Ishikawa (cell line): ENCODE measurements at regions not wholly inside any gene's neighbourhood (a gene's known extent, or its start where the extent isn't known, plus 50 kb on each side); places are given as distances from the start of the nearest gene placed in this dataset.

Experiments used
- EP300 ChIP-seq: IDR thresholded peaks from 2 replicates; pipeline ENCODE4 v1.6.1; 2012; ENCODE audit warnings: borderline replicate concordance
- RAD21 ChIP-seq: IDR thresholded peaks from 2 replicates; pipeline ENCODE4 v1.6.1; 2012; ENCODE audit warnings: low read depth
- TCF12 ChIP-seq: IDR thresholded peaks from 2 replicates; pipeline ENCODE4 v1.6.1; 2012; ENCODE audit warnings: low read depth
- TEAD4 ChIP-seq: IDR thresholded peaks from 2 replicates; pipeline ENCODE4 v1.6.1; 2012
- YY1 ChIP-seq: IDR thresholded peaks from 2 replicates; pipeline ENCODE4 v1.6.1; 2012; ENCODE audit warnings: low read depth
- TF ChIP-seq, protein P1 (sequence below): IDR thresholded peaks from 2 replicates; pipeline ENCODE4 v1.6.1; 2012

DNA sequence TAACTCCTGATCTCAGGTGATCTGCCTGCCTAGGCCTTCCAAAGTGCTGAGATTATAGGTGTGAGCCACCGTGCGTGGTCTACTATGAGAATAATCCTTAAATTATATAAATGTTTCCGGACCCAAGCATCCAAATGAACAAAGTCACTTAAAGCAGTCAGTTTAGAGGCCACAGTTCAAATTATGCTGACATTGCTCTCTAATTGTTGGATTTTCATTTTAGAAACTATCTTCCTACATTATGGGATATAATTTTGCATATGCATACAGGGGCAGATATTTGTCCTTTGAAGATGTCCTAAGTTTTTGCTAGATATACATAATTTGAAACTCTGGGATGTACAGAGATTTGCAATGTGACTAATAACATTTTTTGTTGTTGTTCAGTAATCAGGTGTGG is 390.1 kb downstream of the RND3 start:
- no peak for TF ChIP-seq RAD21
- TF ChIP-seq, protein P1, sequence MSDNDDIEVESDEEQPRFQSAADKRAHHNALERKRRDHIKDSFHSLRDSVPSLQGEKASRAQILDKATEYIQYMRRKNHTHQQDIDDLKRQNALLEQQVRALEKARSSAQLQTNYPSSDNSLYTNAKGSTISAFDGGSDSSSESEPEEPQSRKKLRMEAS: no peak
- no peak for TF ChIP-seq TEAD4
- TF ChIP-seq YY1: no peak
- no peak for TF ChIP-seq TCF12
- TF ChIP-seq EP300: no peak
